HL-60 (cell line): ENCODE measurements at regions not wholly inside any gene's neighbourhood (a gene's known extent, or its start where the extent isn't known, plus 50 kb on each side); places are given as distances from the start of the nearest gene placed in this dataset.
A peak's percentile ranks its signal among the peaks of the same experiment; 100 is the strongest.

Experiments
- DNase-seq, 2 experiments: peaks; one replicate each; pipeline ENCODE4 v3.0.0-alpha.2; 2010 to 2020; ENCODE audit warnings: low read depth in 1 of 2, low spot score in 1 of 2
- H3K27ac ChIP-seq: fragments of 250-450 bp; sonication (Bioruptor Pico); replicated peaks from 2 replicates; pipeline ENCODE4 v1.5.1; 2020; ENCODE audit warnings: mild to moderate bottlenecking, moderate library complexity
- H3K27me3 ChIP-seq: fragments of 250-450 bp; sonication (Bioruptor Pico); 2 replicates; pipeline ENCODE4 v1.5.1; 2021; ENCODE audit warnings: mild to moderate bottlenecking, moderate library complexity; ENCODE audit not compliant: insufficient read depth, poor library complexity, severe bottlenecking
- H3K4me3 ChIP-seq: replicated peaks from 2 replicates; pipeline ENCODE4 v1.5.1; 2011; ENCODE audit warnings: mild to moderate bottlenecking, control low read depth, low read length; ENCODE audit not compliant: insufficient read depth
- GABPA ChIP-seq: IDR thresholded peaks from 2 replicates; pipeline ENCODE4 v1.6.1; 2012; ENCODE audit warnings: low read depth
- POLR2AphosphoS5 ChIP-seq: IDR thresholded peaks from 2 replicates; pipeline ENCODE4 v1.6.1; 2012; ENCODE audit warnings: low read depth
- SPI1 ChIP-seq: IDR thresholded peaks from 2 replicates; pipeline ENCODE4 v1.6.1; 2012; ENCODE audit warnings: low read depth, mild to moderate bottlenecking, borderline replicate concordance
- TF ChIP-seq, protein P1 (sequence below): IDR thresholded peaks from one replicate; pipeline ENCODE4 v1.5.1; 2011; ENCODE audit warnings: low read length, control low read depth, inconsistent platforms; ENCODE audit not compliant: insufficient read depth
- TF ChIP-seq, protein P2 (sequence below): IDR thresholded peaks from 2 replicates; pipeline ENCODE4 v1.6.1; 2012; ENCODE audit warnings: low read depth; ENCODE audit not compliant: insufficient replicate concordance

DNA sequence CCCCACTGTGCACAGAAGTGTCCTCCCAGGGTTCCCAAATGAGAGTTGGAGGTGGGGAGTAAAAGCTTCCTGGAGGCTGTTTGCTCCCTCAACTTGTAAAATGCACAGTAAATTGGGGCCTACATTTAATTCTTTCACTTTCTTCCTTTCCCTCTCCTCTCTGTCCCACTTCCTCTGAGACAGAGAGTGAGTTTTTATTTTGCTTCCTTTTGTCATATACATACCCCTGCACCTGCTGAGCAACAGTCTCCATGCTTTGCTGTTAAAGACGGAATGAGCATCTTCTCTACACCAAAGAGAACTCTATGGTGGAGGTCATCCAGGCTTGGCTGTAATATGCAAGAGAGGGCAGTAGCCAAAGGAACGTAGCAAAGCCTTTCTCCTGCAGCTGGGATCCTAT lies 79.3 kb upstream of the VAV3 start:
- no peak for DNase-seq
- peak overlapping the region; percentile 45 for H3K27ac ChIP-seq
- no peak overlapping the region for H3K4me3 ChIP-seq
- H3K27me3 ChIP-seq = no peaks in the 10 kb centered on the region
- no peak for TF ChIP-seq SPI1

DNA sequence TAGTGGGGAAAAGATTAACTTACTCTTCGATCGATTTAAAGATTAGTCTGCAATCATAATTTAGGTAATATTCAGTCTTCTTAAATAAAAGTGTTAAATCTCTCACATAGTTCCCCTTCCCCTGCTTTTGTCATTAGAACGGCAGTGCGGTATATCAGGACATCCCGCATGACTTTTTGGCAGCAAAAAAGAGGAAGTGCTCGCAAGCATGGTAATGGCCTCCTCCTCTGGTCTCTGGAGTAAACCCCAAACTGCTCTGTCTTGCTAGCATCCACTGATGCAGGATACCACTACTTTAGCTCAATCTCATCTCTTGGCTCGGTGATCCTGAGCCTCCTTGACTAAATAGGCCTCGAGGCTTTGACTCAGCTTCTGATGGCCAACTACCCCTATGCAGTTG lies 78.7 kb upstream of the VAV3 start:
- Histone ChIP-seq H3K4me3 (no peak overlapping the region), H3K27ac (peak overlapping the region; percentile 45), H3K27me3 (no peaks in the 10 kb centered on the region)
- peak; percentile 17 to 83 for DNase-seq
- TF ChIP-seq POLR2AphosphoS5 (no peak), SPI1 (peak; percentile 100)

DNA sequence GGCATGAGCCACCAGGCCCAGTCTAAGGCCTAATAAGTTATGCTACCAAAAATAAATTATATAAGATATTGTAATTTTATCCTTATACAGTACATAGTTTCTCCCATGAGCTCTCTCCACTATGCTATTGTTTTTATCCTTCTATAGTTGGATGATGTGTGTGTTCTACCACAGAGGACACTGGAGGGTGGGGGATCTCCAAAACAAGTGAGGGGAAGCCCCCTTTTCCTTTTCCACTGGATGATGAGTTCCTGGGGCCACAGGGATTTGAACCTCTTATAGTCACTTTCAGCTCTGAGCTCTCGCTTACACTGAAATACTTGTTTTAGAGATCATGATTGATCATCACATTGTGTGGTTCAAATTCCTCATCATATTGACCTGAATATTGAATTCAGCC lies 77.6 kb upstream of the VAV3 start:
- TF ChIP-seq, protein P1, sequence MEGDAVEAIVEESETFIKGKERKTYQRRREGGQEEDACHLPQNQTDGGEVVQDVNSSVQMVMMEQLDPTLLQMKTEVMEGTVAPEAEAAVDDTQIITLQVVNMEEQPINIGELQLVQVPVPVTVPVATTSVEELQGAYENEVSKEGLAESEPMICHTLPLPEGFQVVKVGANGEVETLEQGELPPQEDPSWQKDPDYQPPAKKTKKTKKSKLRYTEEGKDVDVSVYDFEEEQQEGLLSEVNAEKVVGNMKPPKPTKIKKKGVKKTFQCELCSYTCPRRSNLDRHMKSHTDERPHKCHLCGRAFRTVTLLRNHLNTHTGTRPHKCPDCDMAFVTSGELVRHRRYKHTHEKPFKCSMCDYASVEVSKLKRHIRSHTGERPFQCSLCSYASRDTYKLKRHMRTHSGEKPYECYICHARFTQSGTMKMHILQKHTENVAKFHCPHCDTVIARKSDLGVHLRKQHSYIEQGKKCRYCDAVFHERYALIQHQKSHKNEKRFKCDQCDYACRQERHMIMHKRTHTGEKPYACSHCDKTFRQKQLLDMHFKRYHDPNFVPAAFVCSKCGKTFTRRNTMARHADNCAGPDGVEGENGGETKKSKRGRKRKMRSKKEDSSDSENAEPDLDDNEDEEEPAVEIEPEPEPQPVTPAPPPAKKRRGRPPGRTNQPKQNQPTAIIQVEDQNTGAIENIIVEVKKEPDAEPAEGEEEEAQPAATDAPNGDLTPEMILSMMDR = no peak
- TF ChIP-seq, protein P2, sequence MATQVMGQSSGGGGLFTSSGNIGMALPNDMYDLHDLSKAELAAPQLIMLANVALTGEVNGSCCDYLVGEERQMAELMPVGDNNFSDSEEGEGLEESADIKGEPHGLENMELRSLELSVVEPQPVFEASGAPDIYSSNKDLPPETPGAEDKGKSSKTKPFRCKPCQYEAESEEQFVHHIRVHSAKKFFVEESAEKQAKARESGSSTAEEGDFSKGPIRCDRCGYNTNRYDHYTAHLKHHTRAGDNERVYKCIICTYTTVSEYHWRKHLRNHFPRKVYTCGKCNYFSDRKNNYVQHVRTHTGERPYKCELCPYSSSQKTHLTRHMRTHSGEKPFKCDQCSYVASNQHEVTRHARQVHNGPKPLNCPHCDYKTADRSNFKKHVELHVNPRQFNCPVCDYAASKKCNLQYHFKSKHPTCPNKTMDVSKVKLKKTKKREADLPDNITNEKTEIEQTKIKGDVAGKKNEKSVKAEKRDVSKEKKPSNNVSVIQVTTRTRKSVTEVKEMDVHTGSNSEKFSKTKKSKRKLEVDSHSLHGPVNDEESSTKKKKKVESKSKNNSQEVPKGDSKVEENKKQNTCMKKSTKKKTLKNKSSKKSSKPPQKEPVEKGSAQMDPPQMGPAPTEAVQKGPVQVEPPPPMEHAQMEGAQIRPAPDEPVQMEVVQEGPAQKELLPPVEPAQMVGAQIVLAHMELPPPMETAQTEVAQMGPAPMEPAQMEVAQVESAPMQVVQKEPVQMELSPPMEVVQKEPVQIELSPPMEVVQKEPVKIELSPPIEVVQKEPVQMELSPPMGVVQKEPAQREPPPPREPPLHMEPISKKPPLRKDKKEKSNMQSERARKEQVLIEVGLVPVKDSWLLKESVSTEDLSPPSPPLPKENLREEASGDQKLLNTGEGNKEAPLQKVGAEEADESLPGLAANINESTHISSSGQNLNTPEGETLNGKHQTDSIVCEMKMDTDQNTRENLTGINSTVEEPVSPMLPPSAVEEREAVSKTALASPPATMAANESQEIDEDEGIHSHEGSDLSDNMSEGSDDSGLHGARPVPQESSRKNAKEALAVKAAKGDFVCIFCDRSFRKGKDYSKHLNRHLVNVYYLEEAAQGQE = no peak
- Histone ChIP-seq H3K4me3 (no peak overlapping the region), H3K27me3 (no peaks in the 10 kb centered on the region), H3K27ac (no peak overlapping the region)
- DNase-seq = no peak

DNA sequence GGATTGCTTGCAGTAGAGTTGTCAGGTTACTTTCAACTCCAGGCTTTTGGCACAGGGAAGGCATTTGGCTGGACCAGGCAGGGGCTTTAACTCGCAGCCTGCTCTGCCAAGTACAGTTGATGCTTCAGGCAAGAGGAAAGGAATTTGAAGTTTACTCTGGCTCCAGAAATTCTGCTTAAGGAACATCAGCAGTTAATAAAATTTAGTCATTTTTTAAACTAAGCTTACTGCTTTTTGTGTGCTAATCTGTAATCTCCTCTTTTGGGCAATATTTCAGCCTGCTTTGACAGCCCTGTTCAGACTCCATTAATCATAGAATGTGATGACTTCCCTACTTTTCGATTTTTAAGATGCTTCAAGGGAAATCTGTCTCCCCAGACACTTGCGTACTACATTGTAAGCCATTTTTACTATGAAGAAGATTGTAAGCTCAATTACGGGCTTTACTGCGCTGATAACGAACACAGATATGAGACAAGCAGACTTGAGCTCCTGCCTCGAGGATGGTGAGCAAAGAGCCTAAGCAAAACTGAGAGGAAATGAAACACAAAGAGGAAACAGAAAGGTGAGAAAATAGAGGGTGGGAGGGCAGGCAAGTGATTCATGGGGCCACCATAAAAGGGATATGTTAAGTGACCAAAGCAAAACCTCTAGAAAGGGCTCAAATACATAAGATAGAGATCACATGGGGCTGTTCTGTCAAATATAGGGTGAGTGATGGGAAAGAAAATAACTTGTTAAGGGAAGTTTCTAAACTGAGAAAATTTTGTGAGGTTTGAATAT lies 76.6 kb upstream of the VAV3 start:
- TF ChIP-seq, protein P1 = no peak
- DNase-seq = no peak
- no peaks in the 10 kb centered on the region for H3K27me3 ChIP-seq
- H3K4me3 ChIP-seq = no peak overlapping the region
- H3K27ac ChIP-seq = no peak overlapping the region

DNA sequence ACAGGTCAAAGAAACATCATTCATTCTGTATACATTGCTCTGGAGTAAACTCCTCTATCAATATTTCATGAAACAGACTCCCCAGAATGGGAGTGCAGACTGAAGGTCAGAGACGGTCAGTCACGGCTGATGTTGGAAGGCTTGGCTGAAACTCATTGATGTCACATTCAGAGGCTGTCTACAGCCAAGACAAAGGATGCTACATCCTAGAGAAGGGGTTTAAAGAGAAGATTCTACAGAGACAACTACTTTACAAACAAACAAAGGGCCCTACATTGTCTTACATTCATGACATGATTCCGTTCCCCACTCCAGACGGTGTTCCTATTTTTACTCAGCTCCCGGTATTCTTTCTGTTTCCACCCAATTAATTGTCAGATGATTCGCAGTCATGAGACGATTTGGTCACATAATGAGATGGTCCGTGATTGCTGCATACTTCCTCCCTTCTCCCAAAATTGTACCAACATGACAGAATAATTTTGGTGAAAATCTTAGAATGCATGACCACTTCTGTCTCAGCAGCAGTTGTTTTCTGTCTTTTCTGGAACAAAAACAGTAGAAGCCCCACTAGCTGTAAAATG lies 73.8 kb upstream of the VAV3 start:
- no peak for DNase-seq
- H3K27me3 ChIP-seq = no peaks in the 10 kb centered on the region
- H3K27ac ChIP-seq = no peak overlapping the region
- no peak overlapping the region for H3K4me3 ChIP-seq
- TF ChIP-seq, protein P1 = no peak
- TF ChIP-seq, protein P2 = no peak
- TF ChIP-seq POLR2AphosphoS5 = no peak
- no peak for TF ChIP-seq GABPA
- no peak for TF ChIP-seq SPI1
